H1 (cell line): ENCODE measurements at regions not wholly inside any gene's neighbourhood (a gene's known extent, or its start where the extent isn't known, plus 50 kb on each side); places are given as distances from the start of the nearest gene placed in this dataset.

Experiments used
- CHD1 ChIP-seq: IDR thresholded peaks from 2 replicates; pipeline ENCODE4 v1.6.1; 2012; ENCODE audit warnings: low read depth, low read length, improper control_type of control experiment
- CTCF ChIP-seq, 3 experiments: IDR thresholded peaks; 1 replicate in 2 of 3; 2 replicates in 1 of 3; pipeline versions ENCODE4 v1.5.1 to v1.6.1; 2011; ENCODE audit warnings: low read length in 3 of 3, mild to moderate bottlenecking in 3 of 3, inconsistent platforms in 2 of 3, low read depth in 1 of 3, moderate library complexity in 1 of 3; ENCODE audit not compliant: insufficient read depth in 1 of 3; ENCODE audit errors: control extremely low read depth in 1 of 3
- EP300 ChIP-seq, 2 experiments: IDR thresholded peaks; 1 replicate in 1 of 2; 2 replicates in 1 of 2; pipeline ENCODE4 v1.6.1; 2011 to 2012; ENCODE audit warnings: low read depth in 2 of 2, low read length in 2 of 2, mild to moderate bottlenecking in 2 of 2, borderline replicate concordance in 1 of 2, inconsistent platforms in 1 of 2, moderate library complexity in 1 of 2
- EZH2 ChIP-seq: fragments of 200-600 bp; sonication (generic); IDR thresholded peaks from 2 replicates; pipeline ENCODE4 v1.7.1; 2012; ENCODE audit warnings: low read depth, mild to moderate bottlenecking, moderate library complexity, low read length, inconsistent platforms; ENCODE audit not compliant: severe bottlenecking
- HDAC2 ChIP-seq, 2 experiments: fragments of 300-600 bp in 1 of 2; sonication (generic) in 1 of 2; IDR thresholded peaks; 2 replicates each; pipeline ENCODE4 v1.6.1; 2011 to 2012; ENCODE audit warnings: low read depth in 2 of 2, low read length in 2 of 2, mild to moderate bottlenecking in 2 of 2, moderate library complexity in 2 of 2, borderline replicate concordance in 1 of 2, inconsistent platforms in 1 of 2
- SIX5 ChIP-seq: IDR thresholded peaks from 2 replicates; pipeline ENCODE4 v1.6.1; 2011; ENCODE audit warnings: mild to moderate bottlenecking, low read depth, low read length
- SP2 ChIP-seq: IDR thresholded peaks from 2 replicates; pipeline ENCODE4 v1.6.1; 2012; ENCODE audit warnings: mild to moderate bottlenecking, low read length, inconsistent platforms
- TBP ChIP-seq: IDR thresholded peaks from 2 replicates; pipeline ENCODE4 v1.6.1; 2011; ENCODE audit warnings: low read depth, low read length, improper control_type of control experiment
- TCF12 ChIP-seq: IDR thresholded peaks from 2 replicates; pipeline ENCODE4 v1.6.1; 2011; ENCODE audit warnings: low read depth, mild to moderate bottlenecking, low read length
- TEAD4 ChIP-seq: IDR thresholded peaks from 2 replicates; pipeline ENCODE4 v1.6.1; 2012; ENCODE audit warnings: low read depth, low read length, inconsistent platforms, mixed read lengths
- TF ChIP-seq, protein P1 (sequence below): IDR thresholded peaks from 2 replicates; pipeline ENCODE4 v1.6.1; 2011; ENCODE audit warnings: low read depth, mild to moderate bottlenecking, low read length; ENCODE audit not compliant: insufficient read depth
- TF ChIP-seq, protein P2 (sequence below): IDR thresholded peaks from 2 replicates; pipeline ENCODE4 v1.6.1; 2012; ENCODE audit warnings: low read length, inconsistent platforms

GRCh38 chr2:7736646-7737305 lies 819.6 kb downstream of the RNF144A start:
- TF ChIP-seq CTCF (IDR thresholded peaks at IDR 0.05; ENCODE audit: control extremely low read depth in 1 of 3, insufficient read depth in 1 of 3, low read depth in 1 of 3, low read length in 3 of 3) (no peak), TEAD4 (no peak), CHD1 (no peak), HDAC2 (IDR thresholded peaks at IDR 0.05; ENCODE audit: borderline replicate concordance in 1 of 2, low read depth in 2 of 2, low read length in 2 of 2) (no peak), TCF12 (no peak), EP300 (IDR thresholded peaks at IDR 0.05; ENCODE audit: borderline replicate concordance in 1 of 2, low read depth in 2 of 2, low read length in 2 of 2) (no peak), TBP (no peak), SP2 (no peak), EZH2 (no peak), SIX5 (no peak)
- TF ChIP-seq, protein P1, sequence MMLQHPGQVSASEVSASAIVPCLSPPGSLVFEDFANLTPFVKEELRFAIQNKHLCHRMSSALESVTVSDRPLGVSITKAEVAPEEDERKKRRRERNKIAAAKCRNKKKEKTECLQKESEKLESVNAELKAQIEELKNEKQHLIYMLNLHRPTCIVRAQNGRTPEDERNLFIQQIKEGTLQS: no peak
- TF ChIP-seq, protein P2, sequence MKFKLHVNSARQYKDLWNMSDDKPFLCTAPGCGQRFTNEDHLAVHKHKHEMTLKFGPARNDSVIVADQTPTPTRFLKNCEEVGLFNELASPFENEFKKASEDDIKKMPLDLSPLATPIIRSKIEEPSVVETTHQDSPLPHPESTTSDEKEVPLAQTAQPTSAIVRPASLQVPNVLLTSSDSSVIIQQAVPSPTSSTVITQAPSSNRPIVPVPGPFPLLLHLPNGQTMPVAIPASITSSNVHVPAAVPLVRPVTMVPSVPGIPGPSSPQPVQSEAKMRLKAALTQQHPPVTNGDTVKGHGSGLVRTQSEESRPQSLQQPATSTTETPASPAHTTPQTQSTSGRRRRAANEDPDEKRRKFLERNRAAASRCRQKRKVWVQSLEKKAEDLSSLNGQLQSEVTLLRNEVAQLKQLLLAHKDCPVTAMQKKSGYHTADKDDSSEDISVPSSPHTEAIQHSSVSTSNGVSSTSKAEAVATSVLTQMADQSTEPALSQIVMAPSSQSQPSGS: no peak
